Left lobe of liver (tissue), 2 donors: ENCODE measurements at regions not wholly inside any gene's neighbourhood (a gene's known extent, or its start where the extent isn't known, plus 50 kb on each side); places are given as distances from the start of the nearest gene placed in this dataset.
A peak's percentile ranks its signal among the peaks of the same experiment; 100 is the strongest.
"Not testable (repeated sequence)": the region's sequence is repeated elsewhere in the genome, so short reads cannot be mapped to it uniquely, and the experiment has no call there.

ENCODE experiments used
- ATAC-seq: fragments of 200-7000 bp; cut with Tn5 transposase; one replicate; pipeline ENCODE4 v1.9.1; 2020; ENCODE audit warnings: mild to moderate bottlenecking, moderate library complexity
- DNase-seq: peaks from one replicate; pipeline ENCODE4 v3.0.0-alpha.2; 2020; ENCODE audit warnings: low spot score
- donor health status: DM: no; HTN: no; CAD: no; lungs with moderate emphysema.
- donor health status: DM: no; HTN: yes; CAD: no.

DNA sequence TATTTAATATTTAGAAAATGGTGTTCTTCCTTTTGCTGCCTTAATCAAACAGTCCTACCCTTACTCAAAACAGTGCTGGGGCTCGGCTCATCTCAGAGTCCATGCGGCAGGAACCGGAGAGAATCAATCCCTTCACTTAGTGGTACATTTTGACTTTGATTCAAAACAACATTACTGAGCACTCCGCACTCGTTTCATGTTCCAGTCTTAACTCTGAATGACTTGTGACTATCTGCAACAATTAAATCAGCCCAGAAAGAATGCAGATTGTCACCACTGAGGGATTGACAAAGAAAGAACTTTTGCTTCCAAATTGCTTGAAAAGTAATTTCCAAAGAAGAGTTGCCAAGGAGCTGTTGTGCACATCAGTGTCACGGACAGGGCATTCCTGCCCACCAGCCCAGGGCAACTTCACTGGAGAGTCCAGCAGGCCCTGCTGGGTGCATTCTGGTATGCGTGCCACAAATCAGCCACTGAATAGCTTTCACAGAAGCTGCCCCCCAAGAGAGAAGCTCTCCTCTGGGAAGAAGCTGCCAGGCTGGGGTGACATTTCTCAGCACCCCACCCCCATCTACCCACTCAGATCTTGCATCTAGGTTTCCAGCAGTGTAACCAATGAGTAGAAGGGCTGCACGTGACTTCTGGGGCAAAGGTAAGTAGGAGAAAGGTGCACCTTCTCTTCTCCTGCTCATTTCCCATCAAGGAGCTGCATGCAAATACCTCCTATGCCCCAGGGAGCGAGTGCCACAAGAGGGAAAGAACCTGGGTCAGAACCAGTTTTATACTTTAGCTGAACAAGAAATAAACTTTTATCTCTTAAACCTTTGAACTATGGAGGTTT lies 84.6 kb upstream of the ATP8B1 start:
- no peak for DNase-seq

GRCh38 chr18:57885931-57886330 lies 82.8 kb upstream of the ATP8B1 start:
- DNase-seq: no peak
- no peak for ATAC-seq

More for the DNA sequence above, 84.6 kb upstream of the ATP8B1 start:
- no peak for ATAC-seq

- ATAC-seq (no peak), DNase-seq (no peak)
These were observed 79.3 kb upstream of the ATP8B1 start for GRCh38 chr18:57882465-57882864.

- ATAC-seq (peak; percentile 100), DNase-seq (peak; percentile 70)
These were observed 78.8 kb upstream of the ATP8B1 start for GRCh38 chr18:57881818-57882413.

DNA sequence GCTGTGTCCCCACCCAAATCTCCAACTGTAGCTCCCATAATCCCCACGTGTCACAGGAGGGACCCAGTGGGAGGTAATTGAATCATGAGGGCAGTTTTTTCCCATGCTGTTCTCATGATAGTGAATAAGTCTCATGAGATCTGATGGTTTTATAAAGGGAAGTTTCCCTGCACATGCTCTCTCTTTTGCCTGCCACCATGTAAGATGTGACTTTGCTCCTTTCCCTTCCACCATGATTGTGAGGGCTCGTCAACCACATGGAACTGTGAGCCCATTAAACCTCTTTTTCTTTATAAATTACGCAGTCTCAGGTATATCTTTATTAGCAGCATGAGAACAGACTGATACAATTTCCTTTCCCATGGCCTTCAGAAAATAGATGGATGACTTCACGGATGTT lies 76.8 kb upstream of the ATP8B1 start:
- not testable (repeated sequence) for DNase-seq, ATAC-seq

- ATAC-seq (no peak), DNase-seq (no peak)
These were observed 66.1 kb upstream of the ATP8B1 start for GRCh38 chr18:57869221-57869620.

DNA sequence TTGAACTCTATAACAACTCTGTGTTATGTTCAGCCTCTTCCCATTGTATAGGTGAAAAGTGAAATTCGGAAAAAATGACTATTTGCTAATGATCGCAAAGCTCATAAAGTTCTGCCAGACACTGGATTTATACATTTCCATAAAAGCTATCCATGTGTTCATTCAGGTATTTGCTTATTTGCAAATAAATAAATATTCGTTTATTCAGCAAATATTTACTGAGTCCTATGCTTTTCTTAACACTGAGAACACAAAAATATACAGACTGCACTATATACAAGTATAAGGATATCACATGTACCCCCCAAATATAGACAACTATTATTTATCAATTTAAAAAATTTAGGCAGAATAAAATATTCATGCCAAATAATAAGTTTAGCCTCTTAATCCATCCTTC lies 63.2 kb upstream of the ATP8B1 start:
- no peak for ATAC-seq

GRCh38 chr18:57864615-57865121 lies 61.6 kb upstream of the ATP8B1 start:
- no peak for DNase-seq
- no peak for ATAC-seq

More for the DNA sequence above, 63.2 kb upstream of the ATP8B1 start:
- DNase-seq: no peak

DNA sequence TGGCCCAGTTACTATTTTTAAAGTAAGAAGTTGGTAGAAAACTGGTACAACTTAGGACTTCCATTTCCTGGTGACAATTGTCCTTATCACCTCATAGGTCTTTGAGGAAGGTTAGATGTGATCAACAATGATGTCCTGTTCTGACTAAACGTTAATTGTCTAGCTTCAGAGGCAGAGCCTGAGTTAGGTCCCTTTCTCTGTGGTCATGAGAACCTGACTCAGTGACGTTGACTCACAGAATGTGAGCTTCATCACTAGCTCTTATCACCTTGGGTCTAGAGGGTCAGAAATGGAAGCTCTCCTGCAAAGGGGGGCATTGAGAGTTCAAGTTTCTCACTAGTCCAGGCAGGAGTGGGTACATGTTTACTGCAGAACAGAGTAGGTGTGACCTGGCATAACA lies 60.6 kb upstream of the ATP8B1 start:
- DNase-seq: no peak

GRCh38 chr18:57859314-57859713 lies 56.2 kb upstream of the ATP8B1 start:
- ATAC-seq: peak; percentile 98

More for the DNA sequence above, 60.6 kb upstream of the ATP8B1 start:
- no peak for ATAC-seq

GRCh38 chr18:57856557-57857280 lies 53.6 kb upstream of the ATP8B1 start:
- DNase-seq: no peak
- no peak for ATAC-seq

More at GRCh38 chr18:57859314-57859713, 56.2 kb upstream of the ATP8B1 start:
- DNase-seq: peak; percentile 45

DNA sequence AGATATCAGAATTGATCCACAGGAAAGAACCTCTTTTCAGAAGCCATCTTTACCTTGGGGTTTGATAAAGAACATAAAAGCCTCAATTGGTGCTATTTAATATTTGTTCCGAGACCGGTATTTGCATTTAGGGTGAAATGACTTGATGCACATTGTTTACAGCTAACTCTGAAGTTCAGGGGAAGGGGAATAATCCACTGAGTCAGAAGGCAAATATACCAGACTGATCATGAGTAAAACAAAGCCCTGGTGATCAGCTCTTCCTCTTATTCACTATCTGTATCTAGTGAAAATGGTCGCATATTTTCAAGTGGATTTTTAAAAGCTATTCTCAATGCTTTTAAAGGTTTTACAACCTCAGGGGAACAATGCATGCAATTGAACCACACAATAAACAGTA lies 53.0 kb upstream of the ATP8B1 start:
- DNase-seq (no peak), ATAC-seq (no peak)

DNA sequence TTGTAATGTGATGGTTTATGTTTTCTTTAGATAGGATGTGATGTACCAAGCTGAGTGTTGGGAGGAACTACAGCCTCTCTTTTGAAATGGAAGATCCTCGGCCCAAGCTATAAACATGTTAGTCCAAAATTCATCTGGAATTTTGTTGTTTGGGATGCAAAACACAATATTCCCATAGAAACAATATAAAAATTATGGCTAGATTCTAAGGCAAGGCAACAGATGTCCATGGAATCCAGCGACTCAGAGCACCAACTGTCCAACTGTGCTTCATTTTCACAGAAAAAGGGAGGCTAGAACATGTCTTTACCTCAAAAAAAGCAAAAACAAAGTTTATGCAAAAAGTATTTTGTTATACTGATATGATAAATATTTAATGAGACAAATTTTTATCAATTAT lies 52.4 kb upstream of the ATP8B1 start:
- no peak for ATAC-seq
- no peak for DNase-seq

DNA sequence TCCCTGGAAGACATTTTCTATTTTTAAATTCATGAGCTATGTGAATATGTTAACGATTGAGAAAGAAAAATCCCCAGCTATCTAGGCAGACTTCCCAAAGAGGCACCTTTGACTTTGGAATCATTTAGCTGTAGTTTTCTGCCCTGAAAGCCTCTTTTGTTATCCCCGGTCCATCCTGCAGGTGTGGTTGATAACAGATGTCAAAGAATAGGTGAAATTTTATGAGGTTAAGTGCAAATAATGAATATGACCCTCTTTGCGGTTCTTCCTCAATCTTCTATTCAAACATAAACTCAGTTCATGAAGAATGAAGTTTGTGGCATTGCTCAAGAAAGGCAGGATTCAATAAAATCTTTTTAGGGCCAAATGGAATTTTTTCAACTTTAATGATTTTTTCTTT lies 51.6 kb upstream of the ATP8B1 start:
- ATAC-seq: no peak
- DNase-seq: no peak

- no peak for ATAC-seq
- DNase-seq: no peak
These were observed 50.7 kb upstream of the ATP8B1 start for GRCh38 chr18:57853864-57854263.

DNA sequence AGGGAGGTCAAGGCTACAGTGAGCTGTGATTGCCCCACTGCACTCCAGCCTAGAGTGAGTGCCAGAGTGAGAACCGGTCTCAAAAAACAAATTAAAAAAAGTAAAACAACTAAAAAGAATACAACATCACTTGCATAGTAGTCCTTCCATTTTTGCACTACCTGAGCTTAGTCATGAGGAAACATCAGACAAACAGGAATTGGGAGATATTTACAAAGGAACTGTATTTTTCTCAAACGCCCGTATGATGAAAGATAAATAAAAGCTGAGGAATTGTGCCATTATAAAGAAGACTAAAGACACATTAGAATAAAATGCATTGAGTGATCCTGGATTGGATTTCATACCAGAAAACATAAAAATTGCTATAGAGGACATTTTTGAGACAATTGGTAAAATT lies 50.0 kb upstream of the ATP8B1 start:
- ATAC-seq: no peak
- DNase-seq: no peak
